ENCODE measurements at regions not wholly inside any gene's neighbourhood (a gene's known extent, or its start where the extent isn't known, plus 50 kb on each side); places are given as distances from the start of the nearest gene placed in this dataset.
A peak's percentile ranks its signal among the peaks of the same experiment; 100 is the strongest.

DNA sequence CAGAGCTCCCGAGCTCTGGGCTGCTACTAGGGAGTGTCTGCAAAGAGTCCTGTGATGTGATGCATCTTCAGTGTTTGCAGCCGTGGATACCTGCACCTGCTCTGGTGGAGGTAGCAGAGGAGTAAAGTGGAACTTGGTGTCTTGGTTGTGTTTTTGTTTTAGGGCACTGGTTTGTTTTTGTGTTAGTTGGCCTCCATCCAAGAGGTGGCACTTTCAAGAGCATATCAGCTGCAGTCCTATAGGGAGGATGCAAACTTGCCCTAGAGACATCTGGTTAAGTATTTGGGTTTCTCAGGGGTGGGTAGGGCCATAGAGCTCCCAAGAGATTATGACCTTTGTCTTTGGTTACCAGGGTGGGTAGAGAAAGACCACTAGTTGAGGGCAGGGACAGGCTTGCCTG is 1249.0 kb upstream of the FAM98A start:
- H3K4me3 ChIP-seq (ENCODE audit: low read length): no peak overlapping the region
- TF ChIP-seq, protein P1, sequence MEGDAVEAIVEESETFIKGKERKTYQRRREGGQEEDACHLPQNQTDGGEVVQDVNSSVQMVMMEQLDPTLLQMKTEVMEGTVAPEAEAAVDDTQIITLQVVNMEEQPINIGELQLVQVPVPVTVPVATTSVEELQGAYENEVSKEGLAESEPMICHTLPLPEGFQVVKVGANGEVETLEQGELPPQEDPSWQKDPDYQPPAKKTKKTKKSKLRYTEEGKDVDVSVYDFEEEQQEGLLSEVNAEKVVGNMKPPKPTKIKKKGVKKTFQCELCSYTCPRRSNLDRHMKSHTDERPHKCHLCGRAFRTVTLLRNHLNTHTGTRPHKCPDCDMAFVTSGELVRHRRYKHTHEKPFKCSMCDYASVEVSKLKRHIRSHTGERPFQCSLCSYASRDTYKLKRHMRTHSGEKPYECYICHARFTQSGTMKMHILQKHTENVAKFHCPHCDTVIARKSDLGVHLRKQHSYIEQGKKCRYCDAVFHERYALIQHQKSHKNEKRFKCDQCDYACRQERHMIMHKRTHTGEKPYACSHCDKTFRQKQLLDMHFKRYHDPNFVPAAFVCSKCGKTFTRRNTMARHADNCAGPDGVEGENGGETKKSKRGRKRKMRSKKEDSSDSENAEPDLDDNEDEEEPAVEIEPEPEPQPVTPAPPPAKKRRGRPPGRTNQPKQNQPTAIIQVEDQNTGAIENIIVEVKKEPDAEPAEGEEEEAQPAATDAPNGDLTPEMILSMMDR (IDR thresholded peaks at IDR 0.05; ENCODE audit: insufficient read depth, low read depth, low read length, missing control alignments): no peak

GRCh38 chr2:34844629-34845028 is 1245.5 kb upstream of the FAM98A start:
- H3K4me3 ChIP-seq (ENCODE audit: low read length): no peak overlapping the region
- TF ChIP-seq, protein P1 (IDR thresholded peaks at IDR 0.05; ENCODE audit: insufficient read depth, low read depth, low read length, missing control alignments): no peak
- no peak for DNase-seq (ENCODE audit: low read depth)

More for the DNA sequence above, 1249.0 kb upstream of the FAM98A start:
- no peak for DNase-seq (ENCODE audit: low read depth)

DNA sequence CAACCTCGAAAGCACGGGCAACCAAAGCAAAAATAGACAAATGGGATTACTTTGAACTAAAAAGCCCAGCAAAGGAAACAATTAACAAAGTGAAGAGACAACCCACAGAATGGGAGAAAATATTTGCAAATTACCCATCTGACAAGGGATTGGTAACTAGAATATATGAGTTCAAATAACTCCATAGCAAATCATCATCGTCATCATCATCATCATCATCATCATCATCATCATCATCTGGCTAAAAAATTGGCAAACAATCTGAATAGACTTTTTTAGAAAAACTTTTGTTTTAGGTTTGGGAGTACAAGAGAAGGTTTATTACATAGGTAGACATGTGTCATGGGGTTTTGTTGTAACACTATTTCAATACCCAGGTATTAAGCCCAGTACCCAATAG is 1239.3 kb upstream of the FAM98A start:
- no peak for DNase-seq (ENCODE audit: low read depth)
- TF ChIP-seq, protein P1 (IDR thresholded peaks at IDR 0.05; ENCODE audit: insufficient read depth, low read depth, low read length, missing control alignments): no peak

GRCh38 chr2:34836361-34836760 is 1237.3 kb upstream of the FAM98A start:
- DNase-seq (ENCODE audit: low read depth): peak; percentile 0
- no peak overlapping the region for H3K4me3 ChIP-seq (ENCODE audit: low read length)
- TF ChIP-seq, protein P1 (IDR thresholded peaks at IDR 0.05; ENCODE audit: insufficient read depth, low read depth, low read length, missing control alignments): no peak

More for the DNA sequence above, 1239.3 kb upstream of the FAM98A start:
- H3K4me3 ChIP-seq (ENCODE audit: low read length): no peak overlapping the region

GRCh38 chr2:34831096-34831495 is 1232.0 kb upstream of the FAM98A start:
- TF ChIP-seq, protein P1 (IDR thresholded peaks at IDR 0.05; ENCODE audit: insufficient read depth, low read depth, low read length, missing control alignments): no peak
- H3K4me3 ChIP-seq (ENCODE audit: low read length): no peak overlapping the region
- no peak for DNase-seq (ENCODE audit: low read depth)

DNA sequence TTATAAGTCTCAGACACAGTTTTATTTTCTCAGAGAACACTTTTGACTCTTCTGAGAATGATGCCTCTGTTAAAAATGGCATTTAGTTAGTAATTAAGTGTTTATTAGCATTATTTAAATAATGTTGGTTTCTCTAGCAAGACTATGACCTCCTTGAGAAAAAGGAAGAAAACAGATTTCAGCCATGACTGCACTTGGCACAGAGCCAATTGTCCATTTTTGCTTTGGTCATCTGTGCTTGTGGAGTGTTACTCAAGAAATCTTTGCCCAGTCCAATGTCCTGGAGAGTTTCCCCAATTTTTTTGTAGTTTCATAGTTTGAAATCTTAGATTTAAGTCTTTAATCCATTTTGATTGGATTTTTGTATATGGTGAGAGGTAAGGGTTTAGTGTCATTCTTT is 1229.4 kb upstream of the FAM98A start:
- DNase-seq (ENCODE audit: low read depth): no peak
- no peak overlapping the region for H3K4me3 ChIP-seq (ENCODE audit: low read length)
- TF ChIP-seq, protein P1 (IDR thresholded peaks at IDR 0.05; ENCODE audit: insufficient read depth, low read depth, low read length, missing control alignments): no peak

DNA sequence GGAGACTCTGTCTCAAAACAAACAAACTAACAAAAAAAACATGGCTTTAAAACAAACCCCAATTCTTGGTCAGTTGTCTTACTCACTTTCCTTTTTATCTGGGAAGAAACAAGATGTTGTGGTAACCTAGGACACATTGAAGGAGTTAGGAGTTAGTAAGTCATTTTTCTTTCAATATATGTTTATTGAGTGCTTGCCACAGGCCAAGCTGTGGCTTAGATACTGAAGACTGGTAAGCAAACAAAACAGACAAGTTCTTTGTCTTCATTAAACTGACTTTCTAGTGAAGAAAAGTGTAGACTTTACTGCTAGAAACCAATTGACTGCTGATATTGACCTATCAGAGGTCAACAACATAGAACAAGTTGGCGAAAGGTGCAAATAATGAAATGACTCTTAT is 1228.3 kb upstream of the FAM98A start:
- TF ChIP-seq, protein P1 (IDR thresholded peaks at IDR 0.05; ENCODE audit: insufficient read depth, low read depth, low read length, missing control alignments): no peak

More for the DNA sequence above, 1228.3 kb upstream of the FAM98A start:
- no peak for DNase-seq (ENCODE audit: low read depth)
- no peak overlapping the region for H3K4me3 ChIP-seq (ENCODE audit: low read length)
